Immature natural killer cell (primary cell): ENCODE measurements at regions not wholly inside any gene's neighbourhood (a gene's known extent, or its start where the extent isn't known, plus 50 kb on each side); places are given as distances from the start of the nearest gene placed in this dataset.
"Not testable (repeated sequence)": the region's sequence is repeated elsewhere in the genome, so short reads cannot be mapped to it uniquely, and the experiment has no call there.

ENCODE experiments used
- DNase-seq, 3 donors: peaks; one replicate each; pipeline ENCODE4 v3.0.0; 2022; ENCODE audit warnings: mixed read lengths in 1 of 3
- H3K27ac Mint-ChIP-seq, 6 donors: one replicate each; pipeline ENCODE4 v1.8.0; 2020; ENCODE audit warnings: mixed read lengths in 6 of 6, mild to moderate bottlenecking in 5 of 6, inconsistent platforms in 4 of 6, moderate library complexity in 3 of 6
- H3K27me3 Mint-ChIP-seq, 3 donors: one replicate each; pipeline ENCODE4 v1.8.0; 2020 to 2021; ENCODE audit warnings: low read depth in 3 of 3, mild to moderate bottlenecking in 3 of 3, mixed read lengths in 3 of 3, moderate library complexity in 3 of 3, inconsistent platforms in 1 of 3
- H3K36me3 Mint-ChIP-seq, 3 donors: one replicate each; pipeline ENCODE4 v1.8.0; 2020; ENCODE audit warnings: mixed read lengths in 3 of 3, inconsistent platforms in 2 of 3, mild to moderate bottlenecking in 2 of 3
- H3K4me1 Mint-ChIP-seq, 2 donors: one replicate each; pipeline ENCODE4 v1.8.0; 2020; ENCODE audit warnings: inconsistent platforms in 2 of 2, mild to moderate bottlenecking in 2 of 2, mixed read lengths in 2 of 2, moderate library complexity in 1 of 2
- H3K4me3 Mint-ChIP-seq, 5 donors: one replicate each; pipeline ENCODE4 v1.8.0; 2020; ENCODE audit warnings: mild to moderate bottlenecking in 5 of 5, mixed read lengths in 5 of 5, inconsistent platforms in 3 of 5, moderate library complexity in 3 of 5
- H3K9me3 Mint-ChIP-seq, 6 donors: one replicate each; pipeline ENCODE4 v1.8.0; 2020; ENCODE audit warnings: mild to moderate bottlenecking in 6 of 6, mixed read lengths in 6 of 6, inconsistent platforms in 4 of 6, moderate library complexity in 3 of 6

DNA sequence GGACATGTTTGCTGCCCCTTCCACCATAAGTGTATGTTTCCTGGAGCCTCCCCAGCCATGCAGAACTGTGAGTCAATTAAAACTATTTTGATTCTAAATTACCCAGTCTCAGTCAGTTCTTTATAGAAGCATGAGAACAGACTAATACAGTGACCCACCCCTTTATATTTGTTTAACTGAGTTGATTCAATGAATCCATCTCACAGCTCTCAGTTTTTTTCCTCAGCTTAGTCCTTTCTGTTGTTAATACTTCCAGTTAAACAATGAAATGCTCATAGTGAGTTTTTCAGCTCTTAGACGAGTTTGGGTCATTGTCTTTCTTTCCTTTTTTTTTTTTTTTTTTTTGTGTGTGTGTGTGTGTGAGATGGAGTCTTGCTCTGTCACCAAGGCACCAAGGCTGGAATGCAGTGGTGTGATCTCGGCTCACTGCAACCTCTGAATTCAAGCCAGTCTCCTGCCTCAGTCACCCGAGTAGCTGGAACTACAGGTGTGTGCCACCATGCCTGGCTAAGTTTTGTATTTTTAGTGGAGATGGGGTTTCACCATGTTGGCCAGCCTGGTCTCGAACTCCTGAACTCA lies 627.4 kb downstream of the SPATA31A7 start:
- not testable (repeated sequence) for H3K36me3 Mint-ChIP-seq, DNase-seq, H3K27me3 Mint-ChIP-seq, H3K4me1 Mint-ChIP-seq, H3K4me3 Mint-ChIP-seq, H3K9me3 Mint-ChIP-seq, H3K27ac Mint-ChIP-seq

DNA sequence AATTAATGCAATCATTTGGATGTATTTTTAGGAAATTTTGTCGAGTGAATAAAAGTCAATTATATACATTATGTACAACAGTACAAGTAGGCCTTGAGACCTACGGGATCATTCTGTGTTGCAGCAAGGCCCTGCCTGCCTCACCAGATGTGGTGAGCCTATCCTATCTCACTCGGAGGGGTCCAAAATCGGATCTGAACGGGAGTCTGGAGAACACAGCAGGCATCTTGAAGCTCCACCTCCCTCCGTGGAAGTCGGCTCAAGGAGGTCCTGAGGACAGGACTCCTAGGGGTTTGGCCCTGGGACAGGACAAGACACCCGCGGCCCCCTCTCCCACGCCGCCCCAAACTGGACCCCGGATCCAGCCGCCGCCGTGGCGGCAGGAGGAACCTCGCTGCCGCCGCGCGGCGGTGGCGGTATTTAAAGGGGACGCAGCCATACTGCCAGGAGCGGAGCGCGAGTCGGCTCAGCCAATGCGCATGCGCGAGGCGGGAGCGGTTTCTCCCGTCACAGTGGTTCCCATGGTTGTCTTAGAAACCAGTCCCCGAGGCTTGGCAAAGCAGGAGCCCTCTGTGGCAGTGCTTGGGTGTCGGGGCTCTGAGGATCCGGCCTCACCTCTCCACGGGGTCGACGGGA lies 663.9 kb downstream of the SPATA31A7 start:
- H3K27ac Mint-ChIP-seq, H3K9me3 Mint-ChIP-seq, H3K4me1 Mint-ChIP-seq, H3K4me3 Mint-ChIP-seq, H3K36me3 Mint-ChIP-seq, H3K27me3 Mint-ChIP-seq: not testable (repeated sequence)
- DNase-seq: peak; percentile 89 to 92 (median 90)

GRCh38 chr9:61854260-61854640 lies 664.4 kb downstream of the SPATA31A7 start:
- H3K36me3 Mint-ChIP-seq, H3K27ac Mint-ChIP-seq, DNase-seq, H3K27me3 Mint-ChIP-seq, H3K9me3 Mint-ChIP-seq, H3K4me1 Mint-ChIP-seq, H3K4me3 Mint-ChIP-seq: not testable (repeated sequence)

DNA sequence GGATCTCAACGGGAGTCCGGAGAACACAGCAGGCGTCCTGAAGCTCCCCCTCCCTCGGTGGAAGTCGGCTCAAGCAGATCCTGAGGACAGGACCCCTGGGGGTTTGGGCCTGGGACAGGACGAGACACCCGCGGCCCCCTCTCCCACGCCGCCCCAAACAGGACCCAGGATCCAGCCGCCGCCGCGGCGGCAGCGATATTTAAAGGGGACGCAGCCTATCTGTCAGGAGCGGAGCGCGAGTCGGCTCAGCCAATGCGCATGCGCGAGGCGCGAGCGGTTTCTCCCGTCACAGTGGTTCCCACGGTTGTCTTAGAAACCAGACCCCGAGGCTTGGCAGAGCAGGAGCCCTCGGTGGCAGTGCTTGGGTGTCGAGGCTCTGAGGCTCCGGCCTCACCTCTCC lies 666.4 kb downstream of the SPATA31A7 start:
- not testable (repeated sequence) for DNase-seq, H3K27ac Mint-ChIP-seq, H3K9me3 Mint-ChIP-seq, H3K4me3 Mint-ChIP-seq, H3K36me3 Mint-ChIP-seq, H3K4me1 Mint-ChIP-seq, H3K27me3 Mint-ChIP-seq

DNA sequence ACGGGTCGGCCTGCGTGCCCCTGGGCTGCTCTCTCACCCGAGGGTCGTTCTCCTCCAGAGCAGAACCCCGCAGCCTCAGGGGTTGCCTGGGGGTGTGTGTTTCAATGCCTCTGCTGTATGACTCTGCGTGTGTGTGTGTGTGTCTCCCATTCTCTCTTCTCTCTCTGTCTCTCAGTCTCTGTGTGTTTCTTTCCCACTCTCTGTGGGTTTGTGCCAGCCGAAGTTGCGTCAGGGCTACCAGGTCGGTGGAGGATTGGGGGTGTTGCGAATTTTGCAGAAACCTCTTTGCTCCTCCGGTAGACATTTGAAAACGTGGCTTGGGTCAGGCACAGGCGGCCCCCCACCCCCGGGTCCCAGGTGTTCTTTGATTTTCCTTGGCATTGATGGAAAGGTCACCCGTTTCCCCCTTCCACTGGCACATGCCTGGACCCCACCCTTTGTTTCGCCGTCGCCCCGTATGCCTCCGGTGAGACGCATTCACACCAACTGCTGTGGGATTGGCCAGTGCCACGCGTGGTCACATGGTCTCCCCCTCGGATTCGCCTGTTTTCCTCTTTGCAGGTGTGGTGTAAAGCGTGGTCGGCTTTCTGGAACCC lies 667.1 kb downstream of the SPATA31A7 start:
- not testable (repeated sequence) for H3K4me1 Mint-ChIP-seq, H3K9me3 Mint-ChIP-seq, H3K27me3 Mint-ChIP-seq, H3K27ac Mint-ChIP-seq, H3K36me3 Mint-ChIP-seq
- DNase-seq: peak in 2 of 3 donors; percentile 11 to 17
- H3K4me3 Mint-ChIP-seq: peak overlapping the region in 2 of 5 donors; percentile 25 to 45

- not testable (repeated sequence) for H3K4me3 Mint-ChIP-seq, H3K9me3 Mint-ChIP-seq, H3K36me3 Mint-ChIP-seq, H3K27me3 Mint-ChIP-seq, H3K27ac Mint-ChIP-seq, DNase-seq, H3K4me1 Mint-ChIP-seq
These were observed 668.0 kb downstream of the SPATA31A7 start for GRCh38 chr9:61857709-61858351.

- H3K4me3 Mint-ChIP-seq, H3K4me1 Mint-ChIP-seq, H3K9me3 Mint-ChIP-seq, H3K36me3 Mint-ChIP-seq, H3K27me3 Mint-ChIP-seq, H3K27ac Mint-ChIP-seq: not testable (repeated sequence)
- DNase-seq: peak; percentile 76 to 89 (median 82)
These were observed 672.7 kb downstream of the SPATA31A7 start for GRCh38 chr9:61862431-61862971.

- not testable (repeated sequence) for DNase-seq, H3K9me3 Mint-ChIP-seq, H3K36me3 Mint-ChIP-seq, H3K4me1 Mint-ChIP-seq, H3K27me3 Mint-ChIP-seq
- peak overlapping the region in 2 of 5 donors; percentile 21 to 38 for H3K4me3 Mint-ChIP-seq
- H3K27ac Mint-ChIP-seq: peak overlapping the region in 2 of 6 donors; percentile 45 to 66
These were observed 674.6 kb downstream of the SPATA31A7 start for GRCh38 chr9:61864463-61864862.

- not testable (repeated sequence) for H3K36me3 Mint-ChIP-seq, H3K27me3 Mint-ChIP-seq, H3K9me3 Mint-ChIP-seq, H3K27ac Mint-ChIP-seq, H3K4me1 Mint-ChIP-seq, DNase-seq
- H3K4me3 Mint-ChIP-seq: peak overlapping the region; percentile 51 to 70 (median 59)
These were observed 679.1 kb downstream of the SPATA31A7 start for GRCh38 chr9:61868965-61869364.

- DNase-seq, H3K36me3 Mint-ChIP-seq, H3K27ac Mint-ChIP-seq, H3K9me3 Mint-ChIP-seq, H3K27me3 Mint-ChIP-seq, H3K4me3 Mint-ChIP-seq, H3K4me1 Mint-ChIP-seq: not testable (repeated sequence)
These were observed 682.5 kb downstream of the SPATA31A7 start for GRCh38 chr9:61872329-61872728.
